ENCODE measurements at regions not wholly inside any gene's neighbourhood (a gene's known extent, or its start where the extent isn't known, plus 50 kb on each side); places are given as distances from the start of the nearest gene placed in this dataset.

- no peaks in the 10 kb centered on the region for H3K9me3 Mint-ChIP-seq
- Histone ChIP-seq H3K4me1 (ENCODE audit: insufficient read depth, low read length) (peaks cover 5% of the 10 kb centered on the region), H3K36me3 (ENCODE audit: insufficient read depth, low read length) (no peaks in the 10 kb centered on the region), H3K27me3 (ENCODE audit: control insufficient read depth in 1 of 2, insufficient read depth in 2 of 2, low read length in 2 of 2) (no peaks in the 10 kb centered on the region), H3K4me3 (ENCODE audit: low read length) (peak overlapping the region; percentile 60), H3K27ac (ENCODE audit: low read depth in 1 of 2, low read length in 2 of 2) (peak overlapping the region in 1 of 2 donors; percentile 26), H3K9me3 (ENCODE audit: control insufficient read depth in 1 of 2, insufficient read depth in 1 of 2, low read length in 2 of 2) (no peaks in the 10 kb centered on the region)
- no peak for TF ChIP-seq CTCF (IDR thresholded peaks at IDR 0.05)
- peak overlapping the region; percentile 93 for H3K4me3 Mint-ChIP-seq
- peaks cover 13% of the 10 kb centered on the region for H3K36me3 Mint-ChIP-seq (ENCODE audit: low read depth)
- ATAC-seq (ENCODE audit: poor library complexity) (peak; percentile 73), DNase-seq (peak in 12 of 14 experiments; percentile 48 to 90 (median 62))
- peaks cover 33% of the 10 kb centered on the region for H3K4me1 Mint-ChIP-seq (ENCODE audit: low read depth)
- CTCF ChIA-PET, result interaction anchor here (0.6 to 1.6 kb wide), 4 partner anchors 17 to 264 kb away, joined by 3 to 7 read pairs (median 3); no protein-coding TSS in a partner anchor
- peak overlapping the region; percentile 93 for H3K27ac Mint-ChIP-seq
- intact Hi-C loops (cut with DNase I, micrococcal nuclease), result loop anchor here (1.0 to 10.0 kb wide), 2 partner anchors 20 to 1170 kb away; partner anchors contain the start of gene ZNF184 (in 1 of the 2)
- POLR2A ChIA-PET, result interaction anchor here (0.8 to 3.8 kb wide), 21 partner anchors 10 to 1566 kb away, joined by 3 to 36 read pairs (median 6); partner anchors contain the start of gene HMGN4
- H3K27me3 Mint-ChIP-seq, result peaks cover 12% of the 10 kb centered on the region
Measured at GRCh38 chr6:26304797-26305640, 60.0 kb upstream of the BTN3A2 start.

- Mint-ChIP-seq H3K36me3 (ENCODE audit: low read depth) (peaks cover 18% of the 10 kb centered on the region), H3K27me3 (peaks cover 12% of the 10 kb centered on the region), H3K27ac (peak overlapping the region; percentile 93), H3K9me3 (peaks cover 2% of the 10 kb centered on the region), H3K4me1 (ENCODE audit: low read depth) (peaks cover 38% of the 10 kb centered on the region), H3K4me3 (peak overlapping the region; percentile 93)
- H3K27ac ChIP-seq (ENCODE audit: low read depth in 1 of 2, low read length in 2 of 2), result peak overlapping the region in 1 of 2 donors; percentile 26
- no peaks in the 10 kb centered on the region for H3K9me3 ChIP-seq (ENCODE audit: control insufficient read depth in 1 of 2, insufficient read depth in 1 of 2, low read length in 2 of 2)
- H3K4me1 ChIP-seq (ENCODE audit: insufficient read depth, low read length), result peaks cover 5% of the 10 kb centered on the region
- no peaks in the 10 kb centered on the region for H3K36me3 ChIP-seq (ENCODE audit: insufficient read depth, low read length)
- no peaks in the 10 kb centered on the region for H3K27me3 ChIP-seq (ENCODE audit: control insufficient read depth in 1 of 2, insufficient read depth in 2 of 2, low read length in 2 of 2)
- CTCF ChIA-PET, result interaction anchor here (0.8 kb wide), 1 partner anchor 16 kb away, joined by 3 read pairs; no protein-coding TSS in a partner anchor
- TF ChIP-seq CTCF (IDR thresholded peaks at IDR 0.05), result no peak
- intact Hi-C loops (cut with DNase I, micrococcal nuclease), result loop anchor here (1.0 to 10.0 kb wide), 2 partner anchors 20 to 1169 kb away; partner anchors contain the start of gene ZNF184 (in 1 of the 2)
- DNase-seq (no peak), ATAC-seq (ENCODE audit: poor library complexity) (no peak)
- POLR2A ChIA-PET, result interaction anchor here (1.0 to 3.8 kb wide), 18 partner anchors 9 to 264 kb away, joined by 3 to 36 read pairs (median 7); partner anchors contain the start of gene HMGN4
- H3K4me3 ChIP-seq (ENCODE audit: low read length), result peak overlapping the region; percentile 60
Measured at GRCh38 chr6:26305641-26305969, 59.4 kb upstream of the BTN3A2 start.

- H3K27ac Mint-ChIP-seq, result no peak overlapping the region
- intact Hi-C loops (cut with DNase I, micrococcal nuclease), result loop anchor here in 1 of 2 experiments (10.0 kb wide), 1 partner anchor 1169 kb away; the partner anchor contains the start of gene ZNF184
- peaks cover 2% of the 10 kb centered on the region for H3K9me3 Mint-ChIP-seq
- ATAC-seq (ENCODE audit: poor library complexity), result no peak
- ChIA-PET CTCF (no interaction called here), POLR2A (no interaction called here)
- H3K9me3 ChIP-seq (ENCODE audit: control insufficient read depth in 1 of 2, insufficient read depth in 1 of 2, low read length in 2 of 2), result no peaks in the 10 kb centered on the region
- H3K27ac ChIP-seq (ENCODE audit: low read depth in 1 of 2, low read length in 2 of 2), result no peak overlapping the region
- no peak overlapping the region for H3K4me3 Mint-ChIP-seq
- H3K27me3 Mint-ChIP-seq, result peaks cover 17% of the 10 kb centered on the region
- DNase-seq, result no peak
- TF ChIP-seq CTCF (IDR thresholded peaks at IDR 0.05), result no peak
- no peaks in the 10 kb centered on the region for H3K27me3 ChIP-seq (ENCODE audit: control insufficient read depth in 1 of 2, insufficient read depth in 2 of 2, low read length in 2 of 2)
- H3K36me3 ChIP-seq (ENCODE audit: insufficient read depth, low read length), result no peaks in the 10 kb centered on the region
- no peak overlapping the region for H3K4me3 ChIP-seq (ENCODE audit: low read length)
- peaks cover 44% of the 10 kb centered on the region for H3K4me1 Mint-ChIP-seq (ENCODE audit: low read depth)
- H3K36me3 Mint-ChIP-seq (ENCODE audit: low read depth), result peaks cover 25% of the 10 kb centered on the region
- peaks cover 5% of the 10 kb centered on the region for H3K4me1 ChIP-seq (ENCODE audit: insufficient read depth, low read length)
Measured at GRCh38 chr6:26306232-26306631, 58.8 kb upstream of the BTN3A2 start.

Measured in CD4-positive, alpha-beta T cell (primary cell).